GM18499 (cell line): ENCODE measurements at regions not wholly inside any gene's neighbourhood (a gene's known extent, or its start where the extent isn't known, plus 50 kb on each side); places are given as distances from the start of the nearest gene placed in this dataset.
A peak's percentile ranks its signal among the peaks of the same experiment; 100 is the strongest.

Experiments used
- ATAC-seq: cut with Tn5 transposase; IDR thresholded peaks from one replicate; pipeline ENCODE4 v1.9.1; 2021; ENCODE audit warnings: moderate number of reproducible peaks; ENCODE audit not compliant: insufficient read depth, unreplicated experiment

DNA sequence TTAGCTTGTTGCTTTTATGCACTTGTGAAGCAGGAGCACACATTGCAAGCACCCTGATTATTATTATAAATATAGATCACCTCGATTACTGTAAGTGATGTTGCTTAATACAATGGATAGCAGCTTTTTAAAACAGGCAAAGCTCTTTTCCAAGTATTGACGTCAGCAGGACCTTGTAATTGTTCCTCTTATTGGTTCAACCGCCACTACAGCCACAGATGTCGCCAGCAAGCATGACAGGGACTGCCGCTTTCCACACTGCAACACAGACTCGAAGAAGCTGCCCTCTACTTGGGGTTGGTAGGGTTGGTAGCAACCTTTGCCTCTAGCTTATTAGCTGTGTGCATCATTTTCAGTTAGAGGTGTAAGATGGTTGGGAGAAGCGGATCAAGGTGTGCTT is 167.6 kb downstream of the ZNF365 start:
- no peak for ATAC-seq

DNA sequence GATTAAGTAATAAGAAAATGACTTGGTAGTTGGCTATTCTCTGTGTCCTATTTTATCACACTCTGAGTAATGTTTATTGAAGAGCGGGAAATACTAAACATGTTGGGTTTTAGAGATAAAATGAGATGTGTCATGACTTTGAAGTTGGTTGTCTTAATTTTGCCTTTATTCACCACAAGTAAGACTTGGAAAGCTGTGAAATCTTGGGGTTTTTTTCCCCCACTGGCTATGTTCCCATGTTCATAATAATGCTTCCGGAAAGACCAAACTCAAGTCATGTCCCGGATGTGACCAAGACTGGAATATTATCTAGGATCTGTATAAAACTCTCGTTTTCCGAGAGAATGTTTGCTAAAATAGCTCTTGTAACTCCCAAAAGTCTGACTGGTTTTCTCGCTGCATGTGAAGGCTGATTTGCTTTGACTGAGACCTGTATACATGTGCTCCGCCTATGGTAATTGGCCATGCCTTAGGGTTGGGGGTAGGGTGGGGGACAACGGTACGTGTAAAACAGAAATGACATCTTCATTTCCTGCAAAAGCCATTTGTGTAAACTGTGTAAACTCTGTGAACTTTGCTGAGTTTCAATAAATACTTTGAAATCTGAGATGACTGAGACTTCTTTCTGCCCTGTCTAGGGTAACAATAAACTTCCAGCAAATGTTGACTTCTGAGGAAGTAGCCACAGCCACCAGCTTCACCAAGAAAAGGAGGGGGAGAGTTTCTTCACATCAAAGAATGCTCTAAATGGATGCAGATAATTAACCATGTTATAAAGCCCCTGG is 169.6 kb downstream of the ZNF365 start:
- ATAC-seq = no peak

DNA sequence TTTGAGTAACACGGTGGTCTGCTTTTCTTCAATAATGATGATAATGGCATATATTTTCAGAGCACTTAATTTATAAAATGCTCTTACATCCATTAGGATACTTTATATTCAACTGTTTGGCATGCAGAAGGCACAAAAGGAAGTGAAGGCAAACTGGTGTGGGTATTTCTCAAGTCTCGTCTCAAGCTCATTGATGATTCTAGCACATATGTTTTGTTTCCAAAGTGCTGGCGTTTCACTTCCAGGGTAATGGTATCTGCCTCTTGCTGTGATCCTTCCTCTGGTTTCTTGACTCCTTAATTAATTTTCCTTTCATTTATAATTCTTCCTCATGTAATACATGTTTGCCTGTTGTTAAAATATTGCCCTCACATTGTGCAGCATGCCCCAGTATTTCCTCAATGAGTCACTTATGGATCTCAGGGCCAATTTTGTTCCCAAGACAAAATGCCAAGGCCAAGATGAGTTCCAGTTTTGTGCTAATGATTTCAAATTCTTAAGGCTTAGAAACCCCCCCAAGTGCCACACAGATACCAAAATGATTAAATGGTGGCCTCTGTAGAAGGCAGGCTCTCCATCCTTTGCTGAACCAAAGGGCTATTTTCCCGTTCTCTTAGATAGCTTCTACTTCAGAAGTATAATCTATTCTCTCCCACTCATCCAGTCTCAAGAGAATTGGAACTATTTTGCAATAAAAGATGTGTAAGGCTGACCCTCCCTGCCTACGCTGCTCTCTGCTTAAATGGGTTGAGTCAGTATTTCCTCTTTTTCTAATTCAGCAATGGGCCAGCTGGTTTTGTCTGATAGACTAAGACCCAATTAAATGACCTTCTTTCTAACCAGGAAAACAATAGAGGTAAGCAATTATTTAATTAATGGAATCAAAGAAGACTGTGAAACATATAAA is 171.2 kb downstream of the ZNF365 start:
- ATAC-seq = no peak

DNA sequence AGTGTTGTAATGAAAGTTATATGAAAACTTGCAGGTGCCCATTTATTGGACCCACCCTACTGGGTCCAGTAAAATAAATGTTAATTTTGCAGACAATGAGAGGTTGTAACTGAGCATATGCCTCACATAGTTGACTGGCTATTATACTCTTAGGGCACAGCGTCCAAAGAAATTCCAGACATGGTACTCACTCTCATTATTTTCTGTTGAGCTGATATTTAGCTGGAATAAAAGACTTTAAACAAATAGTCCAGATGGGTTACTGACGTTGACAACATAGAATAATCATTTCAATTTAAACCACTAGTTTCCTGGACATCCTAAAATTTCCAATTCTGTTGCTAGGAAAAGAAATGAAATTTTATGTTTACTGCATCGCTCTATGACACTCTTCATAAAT is 174.5 kb downstream of the ZNF365 start:
- no peak for ATAC-seq

DNA sequence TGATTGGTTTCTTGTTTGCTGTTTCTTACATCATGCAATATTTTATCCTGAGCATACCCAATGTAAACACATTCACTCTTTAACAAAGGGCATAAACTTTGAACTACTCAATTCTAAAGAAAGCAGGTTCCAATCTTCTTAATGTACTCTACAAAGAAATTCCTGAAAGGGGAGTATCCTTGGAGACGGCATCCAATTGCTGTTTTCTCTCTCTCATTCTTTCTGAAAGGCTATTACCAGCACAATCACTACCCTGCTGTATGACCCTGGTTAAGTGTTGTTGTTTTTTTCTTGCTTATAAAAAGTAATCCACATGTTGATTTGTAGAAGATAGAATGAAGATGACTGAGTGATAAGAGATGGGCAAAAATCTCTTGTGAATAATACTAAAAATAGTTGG is 176.0 kb downstream of the ZNF365 start:
- ATAC-seq = no peak

DNA sequence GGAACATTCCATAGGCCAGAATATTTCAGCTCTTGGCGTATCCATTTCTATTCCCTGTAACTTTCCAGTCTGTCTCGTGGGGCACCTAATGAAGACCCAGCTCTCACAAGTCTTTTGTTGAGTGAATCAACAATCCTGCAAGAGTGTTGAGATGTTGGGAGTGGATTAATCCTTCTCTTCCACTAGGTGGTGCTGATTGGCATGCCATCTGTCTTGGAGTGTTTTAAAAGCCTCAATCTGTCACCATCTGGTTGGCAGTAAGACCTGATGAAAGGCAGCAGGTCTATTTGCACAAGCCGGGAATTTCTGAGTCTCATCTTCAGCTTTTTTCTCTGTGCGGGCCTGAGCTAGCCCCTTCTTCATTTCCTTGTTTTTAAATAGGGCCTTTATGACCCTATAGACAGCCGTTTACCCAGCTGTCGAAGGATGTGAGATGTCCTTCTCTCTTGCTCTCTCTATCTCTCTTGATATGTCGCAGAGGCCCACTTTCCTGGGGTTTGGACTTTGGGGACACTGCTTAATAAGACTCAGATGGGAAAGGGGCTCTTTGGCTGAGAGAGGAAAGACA is 180.5 kb downstream of the ZNF365 start:
- ATAC-seq = peak; percentile 71

DNA sequence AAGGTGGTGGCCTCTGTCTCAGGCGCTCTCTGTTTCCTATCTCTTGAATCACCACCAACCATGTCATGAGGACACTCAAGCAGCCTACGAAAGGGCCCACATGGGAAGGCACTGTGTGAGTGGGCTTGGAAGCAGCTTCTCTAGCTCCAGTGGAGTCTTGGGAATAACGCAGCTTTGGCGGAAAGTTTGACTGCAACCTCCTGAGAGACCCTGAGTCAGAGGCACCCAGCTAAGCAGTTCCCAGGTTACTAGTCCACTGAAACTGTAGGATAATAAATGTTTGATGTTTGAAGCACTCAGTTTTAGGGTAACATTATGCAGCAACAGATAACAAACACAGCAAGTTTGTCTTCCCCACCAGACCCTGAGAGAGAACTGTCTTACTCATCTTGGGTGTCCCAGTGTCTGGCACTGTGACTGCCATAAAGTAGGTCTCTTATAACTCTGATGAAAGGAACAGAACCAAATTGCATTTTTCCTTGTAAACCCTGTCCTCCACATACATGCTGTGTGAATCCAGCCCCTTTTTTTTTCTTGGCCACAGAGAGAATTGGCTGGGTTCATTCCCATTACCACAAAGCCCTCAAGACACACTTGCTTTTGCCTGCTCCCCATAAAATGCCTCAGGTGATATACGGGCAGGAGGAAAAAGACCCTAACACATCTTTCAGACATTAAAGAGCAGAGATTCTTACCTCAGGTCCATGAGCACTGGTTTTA is 185.5 kb downstream of the ZNF365 start:
- ATAC-seq = no peak

DNA sequence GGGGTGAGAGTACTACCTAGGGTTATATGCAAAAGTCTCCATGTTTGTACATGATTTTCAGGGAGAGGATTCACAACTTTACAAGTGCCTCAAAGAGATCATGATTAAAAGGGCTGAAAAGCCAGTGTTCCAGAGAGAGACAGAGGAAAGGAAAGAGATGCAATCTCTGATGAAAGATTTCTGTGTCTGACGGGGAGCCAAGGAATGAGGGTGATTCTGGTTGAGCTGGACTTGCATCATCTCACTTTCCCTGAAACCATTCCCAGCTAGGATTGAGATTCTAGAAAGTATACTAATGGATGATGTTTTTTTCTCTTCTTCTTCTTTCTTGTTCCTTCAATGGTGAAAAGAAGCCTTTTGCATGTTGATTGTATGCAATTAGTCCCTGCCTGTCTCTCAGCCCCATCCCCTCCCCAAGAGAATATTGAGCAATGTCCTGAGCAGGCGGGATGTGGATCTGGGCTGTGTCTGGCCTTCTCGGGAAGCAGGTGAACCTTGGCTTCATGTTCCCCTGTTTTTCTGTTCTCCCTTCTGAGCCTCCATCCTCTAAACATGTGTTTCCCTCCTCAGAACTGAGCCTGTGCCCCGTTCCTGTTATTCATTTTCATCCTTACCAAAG is 186.1 kb downstream of the ZNF365 start:
- ATAC-seq = no peak

DNA sequence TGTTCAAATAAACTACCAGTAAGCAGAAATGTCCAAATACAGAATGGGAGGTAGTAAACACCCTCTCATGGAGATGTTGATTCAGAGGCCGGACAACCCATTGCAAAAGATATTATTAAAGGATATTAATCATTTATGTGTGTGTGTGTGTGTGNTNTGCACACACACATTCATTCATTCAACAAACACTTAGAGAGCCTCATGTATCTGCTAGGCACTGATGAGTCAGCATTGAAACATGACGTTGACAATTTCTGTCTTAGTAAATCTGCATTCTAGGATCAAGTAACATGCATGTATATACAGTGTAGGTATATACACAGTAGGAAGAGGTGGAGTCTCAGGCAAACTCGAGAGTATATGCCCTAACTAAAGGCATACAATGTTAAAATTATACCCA is 187.0 kb downstream of the ZNF365 start:
- ATAC-seq = no peak

DNA sequence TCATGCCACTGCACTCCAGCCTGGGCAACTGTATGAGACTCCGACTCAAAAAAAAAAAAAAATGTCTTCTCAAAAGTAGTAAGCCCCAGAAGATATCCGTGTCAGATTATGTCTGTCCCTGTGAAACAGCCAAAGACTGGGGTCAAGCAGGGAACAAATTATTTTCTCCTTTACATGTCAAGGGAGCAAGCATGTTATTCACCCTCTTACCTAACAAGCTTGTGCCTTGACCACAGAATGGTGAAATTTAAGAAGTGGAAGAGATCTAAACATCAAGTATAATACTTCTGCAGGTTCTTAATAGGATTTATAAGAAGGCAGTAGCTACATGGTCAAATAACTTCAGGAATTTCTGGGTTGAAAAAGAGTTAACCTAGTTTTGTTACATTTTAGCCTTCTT is 187.9 kb downstream of the ZNF365 start:
- no peak for ATAC-seq

DNA sequence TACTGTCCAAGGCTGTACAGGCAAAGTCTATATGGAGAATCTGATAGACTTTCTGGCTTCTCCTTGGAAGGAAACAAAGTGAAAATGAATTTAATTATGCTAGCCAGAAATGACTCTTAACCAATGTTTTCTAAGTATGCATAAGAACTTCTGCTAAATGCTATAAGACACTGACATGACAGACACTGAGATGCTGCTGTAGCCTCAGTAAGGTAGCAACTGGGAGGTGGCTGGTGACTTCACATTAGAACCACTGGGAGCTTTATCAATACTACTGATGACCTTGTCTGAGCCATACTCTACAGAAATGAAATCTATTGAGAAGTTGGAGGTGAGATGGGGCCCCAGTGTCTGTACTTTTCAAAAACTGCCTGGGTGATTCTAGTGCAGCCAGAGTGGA is 188.6 kb downstream of the ZNF365 start:
- no peak for ATAC-seq

DNA sequence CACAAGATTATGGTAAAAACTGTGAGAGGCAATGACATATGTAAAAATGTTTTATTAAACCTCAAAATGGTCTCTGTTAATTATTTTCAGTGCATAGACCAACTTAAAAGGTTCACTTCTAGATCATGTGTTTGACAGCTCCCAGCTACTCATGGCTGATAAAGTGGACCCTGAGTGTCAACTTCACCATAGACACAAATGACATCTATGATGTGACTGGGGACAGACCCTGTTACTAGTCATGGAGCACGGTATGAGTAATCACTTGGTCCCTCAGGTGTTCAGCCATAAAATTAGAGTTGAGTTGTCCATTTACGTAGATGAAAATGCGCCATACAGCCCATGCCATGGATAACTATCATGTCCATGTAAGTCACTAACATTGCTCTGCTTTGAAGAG is 199.8 kb downstream of the ZNF365 start:
- no peak for ATAC-seq

DNA sequence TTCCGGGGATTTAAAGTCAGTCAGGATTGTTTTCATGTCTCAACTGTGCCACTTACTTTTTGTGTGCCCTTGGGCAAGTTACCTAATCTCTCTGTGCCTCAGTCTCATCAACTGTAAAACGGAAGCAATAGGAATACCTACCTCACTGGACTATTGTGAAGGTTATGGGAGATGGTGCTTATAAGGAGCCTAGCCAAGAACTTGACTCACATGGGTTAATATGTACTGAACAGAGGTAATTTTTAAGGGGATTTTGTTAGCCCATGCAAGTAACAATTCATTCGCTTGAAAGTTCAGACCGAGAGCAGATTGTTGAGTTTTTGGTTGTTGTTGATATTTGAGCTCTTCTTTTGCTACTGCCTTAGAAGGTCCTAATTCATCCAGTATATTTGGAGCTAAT is 202.9 kb downstream of the ZNF365 start:
- ATAC-seq = no peak

DNA sequence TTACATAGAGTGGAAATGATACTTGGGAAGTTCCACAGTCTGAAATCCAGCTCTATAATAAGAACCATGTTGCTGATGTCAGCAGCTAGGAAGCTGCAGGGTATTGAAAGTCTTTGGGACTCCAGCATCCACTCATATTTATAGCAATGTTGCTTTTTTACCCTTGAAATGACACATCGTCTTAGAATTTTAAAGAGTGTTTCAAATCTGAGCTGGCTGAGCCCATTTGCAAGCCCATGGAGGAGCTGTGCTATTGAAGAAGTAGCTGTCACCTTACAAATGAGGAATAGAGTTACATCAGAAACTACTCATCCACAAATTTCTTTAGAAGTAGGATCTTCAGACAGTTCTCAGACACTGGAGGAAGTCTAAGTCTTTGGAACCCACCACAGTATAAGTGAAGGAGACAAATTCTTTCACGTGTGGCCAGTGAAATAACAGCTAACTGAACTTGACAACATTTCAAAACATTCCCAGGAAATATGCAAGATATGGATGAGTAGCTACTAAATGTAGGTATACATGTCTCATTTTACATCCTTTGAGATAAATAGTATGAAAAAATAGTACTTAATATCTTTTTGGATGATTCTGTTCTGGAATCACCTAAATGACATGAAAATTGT is 203.6 kb downstream of the ZNF365 start:
- no peak for ATAC-seq

DNA sequence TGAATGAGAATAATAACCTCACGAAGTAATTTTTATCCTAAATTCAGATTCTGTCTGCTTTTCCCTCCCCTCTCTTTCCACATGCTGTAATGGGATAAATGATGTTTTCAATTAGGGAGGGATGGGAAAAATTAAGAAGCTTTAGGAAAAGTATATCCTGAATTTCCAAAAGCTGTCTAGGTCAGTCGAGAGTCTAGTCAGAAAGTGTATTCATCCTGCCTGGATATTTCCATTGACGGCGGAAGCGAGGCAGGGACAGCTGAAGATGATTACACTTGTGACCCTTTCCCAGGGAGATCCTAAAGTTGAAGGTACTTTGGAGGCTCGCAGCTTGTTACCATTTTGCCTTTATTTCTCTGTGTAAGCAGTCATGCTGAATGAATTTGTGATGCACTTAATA is 204.1 kb downstream of the ZNF365 start:
- ATAC-seq = no peak

DNA sequence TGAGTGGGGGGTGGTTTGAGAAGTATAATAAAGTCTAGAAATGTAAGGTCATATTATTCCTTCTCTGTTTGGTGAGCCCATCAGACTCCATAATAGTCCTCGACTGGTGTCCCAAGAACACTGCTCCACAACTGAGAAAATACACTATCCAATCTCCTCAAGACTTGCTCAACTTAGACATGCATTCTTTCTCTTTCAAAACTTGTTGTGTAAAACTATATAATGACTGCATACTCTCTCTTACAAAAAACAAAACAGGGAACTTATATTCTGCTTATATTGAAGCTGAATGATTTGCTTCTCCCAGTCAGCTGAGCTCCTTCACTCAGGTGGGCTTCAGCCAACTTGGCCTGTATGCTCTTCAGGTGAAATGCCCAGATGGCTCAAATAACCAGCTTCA is 204.7 kb downstream of the ZNF365 start:
- no peak for ATAC-seq

DNA sequence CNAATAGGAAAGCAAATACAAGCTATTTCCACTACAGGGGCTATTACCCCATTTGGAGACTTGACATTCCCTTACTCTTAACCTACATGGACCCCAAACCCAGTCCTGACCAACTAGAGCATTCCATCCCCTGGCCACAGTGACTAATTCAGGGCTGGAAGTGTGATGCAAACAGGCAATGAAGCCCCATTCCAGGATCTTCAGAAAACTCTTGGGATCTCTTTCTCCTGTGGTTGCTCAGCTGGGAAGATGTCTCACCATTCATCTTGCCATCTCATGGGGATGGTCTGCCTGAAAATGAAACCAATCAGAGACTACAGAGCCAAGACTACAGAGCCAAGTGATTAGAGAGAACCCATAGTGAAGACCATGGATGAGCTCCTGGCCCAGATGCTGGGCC is 206.2 kb downstream of the ZNF365 start:
- ATAC-seq = no peak

DNA sequence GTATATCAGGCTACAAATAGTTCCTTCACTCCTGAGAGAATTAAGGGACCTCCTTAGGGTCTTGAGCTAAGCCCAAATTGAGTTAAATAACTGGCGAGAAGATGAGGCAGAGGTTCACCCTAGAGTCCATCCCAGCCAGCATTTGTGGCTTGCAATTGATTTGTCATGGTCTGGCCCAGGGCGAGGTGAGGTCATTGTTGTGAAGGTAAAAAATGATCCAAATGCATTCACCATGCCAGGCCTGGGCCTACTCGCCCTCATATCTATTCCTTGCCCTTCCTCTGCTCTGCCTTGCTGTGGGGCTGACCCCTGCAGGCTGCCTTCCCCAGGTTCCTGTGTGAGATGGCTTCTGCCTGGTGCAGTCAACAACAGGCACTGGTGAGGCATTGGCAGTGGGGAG is 207.2 kb downstream of the ZNF365 start:
- no peak for ATAC-seq

DNA sequence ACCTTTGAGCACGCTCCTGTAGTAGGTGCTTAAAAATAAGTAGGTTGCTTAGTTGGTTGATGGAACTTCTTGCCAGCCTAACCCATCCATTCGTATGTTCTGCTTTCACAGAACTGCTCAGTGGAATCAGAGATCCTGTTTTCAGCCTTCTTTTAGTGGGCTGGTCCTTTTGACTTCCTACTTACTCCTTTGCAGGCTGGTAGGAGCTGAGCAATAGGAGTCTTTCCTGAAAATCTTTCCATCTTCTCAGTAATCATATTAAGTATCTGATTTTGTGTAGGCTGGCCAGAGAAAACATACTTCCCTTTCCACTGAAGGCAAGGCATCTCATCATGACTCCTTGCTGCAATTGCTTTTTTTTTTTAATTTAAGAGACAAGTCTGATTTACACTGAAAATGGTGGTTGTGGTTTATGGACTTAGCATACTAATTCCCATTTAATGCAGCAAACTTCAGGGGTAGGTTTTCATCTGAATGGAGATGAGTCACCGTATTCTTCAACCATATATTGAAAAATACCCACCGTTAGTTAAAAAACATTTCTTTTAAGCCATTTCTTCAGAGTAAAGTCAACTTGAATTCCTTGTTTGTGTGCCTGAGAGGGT is 208.0 kb downstream of the ZNF365 start:
- ATAC-seq = no peak
